ENCODE measurements at regions not wholly inside any gene's neighbourhood (a gene's known extent, or its start where the extent isn't known, plus 50 kb on each side); places are given as distances from the start of the nearest gene placed in this dataset.

DNA sequence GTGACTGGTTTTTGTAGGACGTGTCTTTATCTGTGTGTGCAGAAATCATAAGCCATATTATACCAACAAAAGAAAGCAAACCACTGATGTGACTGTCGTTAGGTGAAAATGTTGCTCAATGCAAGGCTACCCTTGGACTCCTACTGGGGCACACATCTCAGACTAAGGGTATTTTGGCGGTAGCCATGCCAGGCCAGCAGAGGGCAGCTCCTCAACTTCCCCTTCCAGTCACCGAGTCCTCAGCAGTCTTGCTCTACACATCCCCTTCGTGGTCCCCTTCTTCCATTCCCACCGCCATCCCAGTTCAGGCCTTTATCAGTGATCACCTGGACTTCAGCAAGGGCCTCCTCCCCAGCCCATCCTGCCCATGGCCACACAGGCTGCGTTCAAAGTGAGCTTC lies 113.7 kb upstream of the GGTLC1 start:
- no peak for DNase-seq

DNA sequence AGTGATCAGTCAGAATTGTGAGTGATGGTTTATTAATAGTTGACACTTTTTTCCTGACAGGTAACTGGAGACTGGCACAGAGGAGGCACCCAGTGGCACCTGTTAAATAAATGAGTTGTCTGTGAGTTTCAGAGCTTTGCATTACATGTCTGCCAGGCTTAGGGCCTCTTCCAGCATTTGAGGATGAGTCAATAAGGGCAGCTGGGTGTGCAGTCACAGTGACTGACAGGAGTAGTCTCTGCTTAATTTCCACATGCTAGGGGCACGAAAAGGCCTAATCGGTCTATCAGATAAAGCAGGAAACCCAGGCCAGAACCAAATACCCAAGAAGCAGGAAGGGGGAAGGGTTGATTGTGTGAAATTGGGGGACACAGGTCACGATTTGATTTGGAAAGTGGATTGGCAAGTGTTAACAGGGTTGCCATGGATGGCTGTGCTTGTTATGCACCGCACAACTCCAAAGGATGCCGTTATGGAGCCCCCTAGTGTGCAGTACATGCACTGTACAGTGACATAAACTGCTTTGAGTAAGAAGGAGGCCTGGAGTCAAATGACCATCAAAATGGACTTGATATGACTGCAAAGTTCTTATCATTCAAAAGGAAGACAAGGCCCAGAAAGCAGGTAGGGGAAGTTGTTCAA lies 111.9 kb upstream of the GGTLC1 start:
- DNase-seq: no peak

DNA sequence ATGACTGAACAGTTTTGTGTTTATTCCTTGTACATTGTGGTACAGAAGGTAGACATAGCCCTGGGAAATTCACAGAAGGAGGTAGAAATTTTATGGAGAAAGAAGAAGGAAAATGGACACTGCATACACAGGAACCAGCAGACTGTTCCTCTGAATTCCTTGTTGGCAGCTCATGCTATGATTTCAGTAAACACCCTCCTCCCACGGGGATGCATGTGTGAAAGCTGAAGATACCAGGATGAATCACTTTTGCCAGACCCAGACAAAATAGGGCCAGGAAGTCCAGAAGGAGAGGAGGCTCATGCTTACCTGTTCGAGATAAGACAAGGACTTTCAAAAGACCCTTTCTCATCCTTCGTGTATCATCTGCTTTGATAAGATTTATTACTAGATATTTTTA lies 110.3 kb upstream of the GGTLC1 start:
- peak; percentile 53 for DNase-seq

DNA sequence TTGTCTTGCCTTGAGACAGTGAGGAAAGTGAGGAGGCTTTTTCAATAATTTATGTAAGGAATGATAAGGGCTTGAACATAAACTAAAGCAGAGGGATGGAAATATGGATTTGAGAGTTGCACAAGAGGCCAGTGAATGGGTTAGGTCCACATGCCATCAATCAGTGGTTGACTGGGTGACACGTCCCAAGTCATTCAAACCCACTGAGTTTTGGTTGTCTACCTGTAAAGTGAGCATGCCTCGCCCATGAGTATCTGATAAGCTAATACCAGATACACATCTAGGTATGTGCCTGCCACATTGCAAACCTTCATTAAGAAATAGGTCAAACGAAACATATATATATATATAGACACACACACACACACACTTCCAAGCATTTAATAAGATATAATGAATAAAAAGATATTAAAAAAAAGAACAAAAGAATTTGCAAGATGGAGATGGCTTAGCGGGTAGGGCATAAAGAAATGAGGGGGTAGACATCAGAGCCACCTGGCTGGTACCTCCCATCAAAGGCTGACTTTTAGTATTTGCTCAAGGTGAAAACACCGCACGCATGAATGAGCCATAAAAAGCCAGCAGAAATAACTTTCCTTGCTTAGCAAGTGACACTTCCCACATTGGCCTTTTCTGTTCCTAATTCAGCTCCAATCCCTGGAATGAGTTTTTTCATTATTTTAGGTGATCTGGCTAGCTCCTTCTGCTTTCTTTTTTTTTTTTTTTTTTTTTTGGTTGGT lies 109.1 kb upstream of the GGTLC1 start:
- DNase-seq: no peak

DNA sequence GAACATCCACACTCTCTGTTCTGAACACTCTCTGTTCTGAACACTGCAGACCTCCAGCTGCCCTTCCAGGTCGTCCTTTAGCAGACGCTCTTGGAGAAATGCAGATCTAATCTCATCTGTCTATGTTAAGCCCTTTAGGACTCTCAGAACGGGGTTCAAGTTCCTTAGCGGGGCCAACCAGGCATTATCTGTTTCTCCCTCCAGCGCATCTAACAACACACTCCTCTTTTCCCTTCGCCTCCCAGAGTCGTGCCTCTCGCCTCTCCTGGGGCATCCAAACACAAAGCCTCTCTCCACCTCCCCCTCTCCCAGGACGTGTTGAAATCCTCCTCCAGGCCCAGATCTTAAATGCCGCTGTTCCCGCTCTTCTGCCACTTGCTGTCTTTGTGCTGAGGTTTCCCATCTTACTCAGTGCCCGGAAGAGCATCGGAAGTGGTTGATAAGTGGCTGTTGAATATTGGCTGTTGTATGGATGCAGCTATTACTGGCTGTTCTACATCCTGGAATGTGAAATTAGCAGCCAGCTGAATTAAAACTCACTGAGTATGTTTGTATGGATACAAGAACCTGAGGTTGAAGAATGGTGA lies 108.4 kb upstream of the GGTLC1 start:
- DNase-seq: no peak

DNA sequence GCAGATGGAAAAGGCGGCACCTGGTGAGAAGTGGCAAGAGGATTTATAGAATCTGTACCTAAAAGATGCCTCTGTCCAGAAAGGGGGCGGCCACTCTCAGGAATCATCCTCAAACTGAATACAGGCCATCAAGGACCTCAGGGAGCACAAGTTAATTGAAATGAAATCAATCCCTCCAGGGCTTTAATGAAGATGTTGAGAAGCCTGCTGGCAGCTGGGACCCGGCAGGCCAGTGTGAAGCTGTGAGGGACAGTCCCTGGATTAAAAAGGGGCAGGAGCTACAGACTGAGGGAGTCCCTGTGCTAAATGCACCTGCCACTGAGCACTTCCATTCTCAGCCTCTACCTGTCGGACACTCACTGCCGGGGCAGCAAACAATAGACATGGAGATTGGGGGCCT lies 107.7 kb upstream of the GGTLC1 start:
- DNase-seq: no peak

DNA sequence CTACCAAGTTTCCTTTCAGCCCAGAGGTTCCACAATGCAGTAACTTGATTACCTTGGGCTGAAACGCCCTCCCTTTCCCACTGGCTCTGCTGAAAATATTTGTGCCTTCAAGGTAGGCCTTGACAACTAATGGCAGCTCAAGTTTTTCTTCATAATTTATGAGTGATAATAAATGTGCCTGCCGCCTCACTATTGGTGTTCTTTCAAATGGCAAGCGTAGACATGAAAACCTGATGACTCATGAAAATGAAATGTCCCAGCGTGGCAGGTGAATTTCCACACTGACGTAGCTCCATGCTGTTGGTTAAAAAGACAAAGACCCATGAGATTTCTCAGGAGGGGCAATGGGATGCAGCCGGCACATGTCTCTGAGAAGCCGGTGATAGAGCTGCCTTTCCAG lies 107.2 kb upstream of the GGTLC1 start:
- no peak for DNase-seq

DNA sequence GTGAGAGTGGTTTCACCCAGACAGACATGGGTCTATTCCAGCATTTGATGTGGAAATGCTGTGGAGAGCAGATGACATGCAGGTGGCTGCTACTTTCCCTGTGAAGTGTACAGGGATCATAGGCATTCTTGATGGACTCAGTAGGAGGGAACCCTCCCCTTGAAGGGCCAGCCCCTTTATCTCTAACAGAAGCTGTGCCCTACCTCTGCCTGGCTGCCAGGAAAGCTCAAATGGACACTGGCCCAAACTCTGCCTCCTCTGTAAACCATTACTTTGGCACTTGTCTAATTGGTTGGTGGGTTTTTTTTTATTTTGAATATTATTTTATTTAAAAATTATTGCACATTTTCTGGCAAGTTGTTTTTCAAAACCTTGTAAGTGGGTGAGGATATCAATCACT lies 106.7 kb upstream of the GGTLC1 start:
- DNase-seq: no peak

DNA sequence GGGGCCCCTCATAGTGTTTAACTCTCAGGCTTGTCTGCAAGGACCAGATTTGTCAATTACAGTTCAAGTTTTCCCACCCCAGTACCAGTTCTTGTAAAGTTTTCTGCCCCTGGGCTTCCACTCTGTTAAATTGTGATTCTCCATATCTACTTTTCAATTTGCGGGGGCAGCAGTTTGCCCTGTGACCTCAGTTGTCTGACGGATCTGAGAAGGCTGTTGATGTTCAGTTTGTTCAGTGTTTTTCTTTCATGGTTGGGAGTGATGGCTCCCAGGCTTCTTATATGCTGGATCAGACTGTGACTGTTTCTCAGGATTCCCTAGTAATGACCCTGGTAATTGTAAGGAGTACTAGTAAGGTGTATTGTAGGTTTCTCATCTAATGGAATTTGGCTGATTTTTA lies 101.0 kb upstream of the GGTLC1 start:
- no peak for DNase-seq

DNA sequence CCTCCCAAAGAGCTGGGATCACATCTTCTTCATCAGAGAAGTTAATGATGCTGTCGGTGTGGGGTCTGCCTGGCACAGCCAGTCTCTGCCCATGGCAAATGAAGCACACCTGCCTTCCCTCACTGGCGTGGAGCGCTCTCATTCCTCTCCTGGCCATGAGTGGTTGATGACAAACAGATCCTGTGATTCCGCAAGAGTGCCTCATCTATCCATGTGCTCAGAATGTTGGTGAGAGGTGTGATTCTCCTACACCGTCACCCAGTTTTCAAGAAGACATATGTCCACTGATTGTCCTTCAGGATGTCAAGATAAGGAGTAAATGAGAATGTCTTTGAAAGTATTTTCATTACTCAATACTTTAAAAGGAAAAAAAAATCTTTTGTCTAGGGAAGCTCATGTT lies 97.5 kb upstream of the GGTLC1 start:
- no peak for DNase-seq

DNA sequence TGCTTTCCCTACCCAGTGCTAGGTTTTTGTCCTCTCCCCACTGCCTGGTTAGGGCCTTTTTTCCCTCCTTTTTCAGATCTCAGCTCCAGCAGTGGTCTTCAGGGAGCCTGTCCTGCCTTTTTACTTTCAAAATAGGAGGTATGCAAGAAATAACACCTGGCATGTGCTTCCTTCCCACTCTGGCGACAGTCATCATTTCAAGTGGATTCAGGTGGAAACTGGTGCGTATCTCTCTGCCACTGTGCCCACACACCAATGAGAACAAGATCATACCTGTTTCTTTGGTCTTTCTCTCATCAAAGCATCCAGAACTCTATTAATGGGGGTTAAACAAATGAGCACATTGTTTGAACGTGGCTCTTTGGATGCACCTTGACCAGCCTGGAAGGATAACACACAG lies 95.7 kb upstream of the GGTLC1 start:
- no peak for DNase-seq

DNA sequence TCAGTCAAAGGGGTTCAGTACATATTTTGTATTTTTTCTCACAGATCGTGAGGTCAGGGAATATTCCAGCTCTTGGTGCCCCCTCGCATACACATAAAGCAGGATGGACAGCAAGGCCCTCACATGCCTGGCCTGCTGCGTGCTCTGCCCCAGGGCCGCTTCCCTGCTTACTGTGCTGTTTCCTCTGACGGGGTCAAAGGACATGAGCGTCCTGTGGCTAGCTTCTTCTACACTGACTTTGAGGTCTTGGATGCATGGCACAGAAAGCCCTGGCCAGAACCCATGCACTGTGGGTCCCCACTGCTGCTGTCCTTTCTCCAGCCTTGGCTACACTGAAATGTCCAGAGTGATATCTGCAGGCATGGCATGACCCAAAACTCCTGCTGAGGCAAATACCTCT lies 92.5 kb upstream of the GGTLC1 start:
- no peak for DNase-seq

DNA sequence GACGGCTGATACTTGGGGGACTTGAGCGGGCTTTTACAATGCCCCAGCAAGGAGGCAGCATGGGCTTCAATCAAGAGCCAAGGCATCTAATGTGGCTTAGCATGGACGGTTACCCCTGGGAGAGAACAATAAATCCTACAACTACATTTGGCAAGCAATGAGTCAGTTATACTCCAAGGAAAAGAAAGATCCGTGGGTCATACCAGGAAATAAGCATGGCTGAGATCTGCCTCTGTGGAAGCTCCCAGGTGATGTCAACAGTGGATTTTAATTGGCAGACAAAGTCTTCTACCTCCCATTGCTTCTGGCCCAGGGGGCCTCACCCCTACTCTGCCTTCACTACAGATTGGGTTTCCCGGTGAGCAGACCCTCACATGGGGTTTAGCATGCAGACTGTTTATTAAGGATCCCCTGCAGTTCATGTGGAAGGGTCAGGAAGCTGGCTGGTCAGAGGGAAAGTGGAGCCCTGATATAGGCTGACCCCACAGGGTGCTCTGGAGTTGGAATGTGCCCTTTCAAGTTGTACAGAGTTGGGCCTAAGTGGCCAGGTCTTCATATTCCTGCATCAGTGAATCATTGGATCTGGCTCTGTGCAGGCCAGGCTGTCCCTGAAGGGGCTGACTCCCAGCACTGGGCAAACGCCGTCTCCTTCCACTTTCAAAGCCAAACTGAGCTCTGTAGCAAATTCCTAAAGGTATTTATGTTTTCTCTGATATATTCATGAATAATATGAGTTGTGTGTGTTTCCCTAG lies 91.3 kb upstream of the GGTLC1 start:
- no peak for DNase-seq

DNA sequence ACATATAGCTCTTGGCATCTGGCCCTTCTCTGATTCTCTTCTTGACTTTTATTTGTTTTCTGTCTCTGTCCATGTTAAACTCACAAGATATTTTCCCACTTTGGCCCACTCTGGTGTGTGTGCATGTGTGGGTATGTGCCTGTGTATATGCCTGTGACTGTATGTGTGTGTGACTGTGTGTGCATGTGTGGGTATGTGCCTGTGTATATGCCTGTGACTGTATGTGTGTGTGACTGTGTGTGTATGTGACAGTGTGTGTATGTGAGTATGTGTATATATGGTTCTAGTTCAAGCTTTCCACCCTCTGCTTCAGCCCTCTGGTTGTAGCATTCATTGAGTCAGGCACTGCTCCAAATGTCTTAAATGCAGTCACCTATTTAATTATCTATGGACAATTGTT lies 88.6 kb upstream of the GGTLC1 start:
- no peak for DNase-seq

DNA sequence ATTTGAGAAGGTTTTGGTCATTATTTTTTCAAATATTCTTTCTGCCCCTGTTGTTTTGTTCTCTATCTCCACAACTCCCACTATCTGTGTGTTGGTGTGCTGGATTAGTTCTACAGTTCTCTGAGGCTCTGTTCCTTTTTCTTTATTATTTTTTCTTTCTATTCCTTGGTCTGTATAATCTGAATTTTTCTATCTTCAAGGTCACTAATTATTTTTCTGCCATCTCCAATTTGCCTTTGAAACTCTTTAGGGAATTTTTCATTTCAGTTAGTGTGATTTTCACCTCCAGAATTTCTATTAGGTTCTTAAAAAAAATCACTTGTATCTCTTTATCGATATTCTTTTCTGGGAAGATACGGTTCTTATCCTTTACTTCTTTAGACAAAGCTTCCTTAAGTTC lies 82.1 kb upstream of the GGTLC1 start:
- no peak for DNase-seq

DNA sequence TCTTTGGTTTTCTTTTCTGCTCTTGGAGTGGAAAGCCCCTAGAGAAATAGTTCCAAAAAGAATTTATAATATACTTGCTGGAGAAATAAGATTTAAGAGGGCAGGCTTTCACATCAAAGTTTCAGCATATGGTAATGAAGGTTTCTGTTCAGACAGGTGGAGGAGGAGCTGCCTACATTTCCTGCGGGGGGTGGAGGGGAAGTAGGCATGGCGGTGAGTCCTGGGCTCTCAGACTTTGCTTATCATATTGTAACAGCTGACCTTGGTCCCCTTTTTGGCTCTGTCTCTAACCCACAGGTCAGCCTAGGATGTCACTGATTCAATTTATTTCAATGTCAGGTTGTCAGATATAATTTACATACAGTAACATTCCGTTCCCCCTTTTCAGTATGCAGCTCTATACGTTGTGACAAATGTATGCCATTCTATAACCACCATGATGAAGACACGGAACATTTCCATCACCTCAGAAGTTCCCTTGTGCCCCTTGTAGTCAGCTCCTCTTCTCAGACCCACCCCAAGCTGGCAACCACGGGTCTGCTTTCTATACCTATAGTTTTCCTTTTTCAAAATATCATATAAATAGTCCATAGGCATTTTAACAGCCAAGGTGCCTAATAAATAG lies 77.6 kb upstream of the GGTLC1 start:
- DNase-seq: no peak

DNA sequence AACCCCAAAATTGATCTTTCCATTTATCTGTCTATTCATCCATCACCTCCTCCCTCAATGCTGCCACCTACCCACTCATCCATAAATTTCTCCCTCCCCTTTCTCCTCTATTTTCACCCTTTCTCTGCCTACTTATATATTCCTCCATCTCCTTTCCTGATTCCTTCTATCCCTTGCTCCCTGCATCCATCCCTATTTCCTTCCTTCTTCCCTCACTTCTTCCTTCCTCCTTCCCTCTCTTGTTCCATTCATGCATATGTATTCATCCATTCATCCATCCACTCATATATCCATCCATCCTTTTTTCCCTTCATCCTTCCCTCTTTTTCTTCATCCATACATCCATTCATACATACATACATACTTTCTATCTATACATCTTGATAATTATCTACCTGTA lies 76.3 kb upstream of the GGTLC1 start:
- DNase-seq: no peak

DNA sequence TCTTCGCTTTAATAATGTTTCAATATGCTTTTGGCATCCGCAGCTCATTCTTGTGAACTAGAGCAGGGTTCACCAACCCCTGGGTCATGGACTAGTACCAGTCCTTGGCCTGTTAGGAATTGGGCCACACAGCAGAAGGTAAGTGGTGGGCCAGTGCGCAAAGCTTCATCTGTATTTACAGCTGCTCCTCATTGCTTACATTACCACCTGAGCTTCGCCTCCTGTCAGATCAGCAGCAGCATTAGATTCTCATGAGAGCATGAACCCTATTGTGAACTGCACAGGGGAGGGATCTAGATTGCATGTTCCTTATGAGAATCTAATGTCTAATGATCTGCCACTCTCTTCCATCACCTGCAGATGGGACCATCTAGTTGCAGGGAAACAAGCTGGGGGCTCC lies 75.5 kb upstream of the GGTLC1 start:
- DNase-seq: no peak

DNA sequence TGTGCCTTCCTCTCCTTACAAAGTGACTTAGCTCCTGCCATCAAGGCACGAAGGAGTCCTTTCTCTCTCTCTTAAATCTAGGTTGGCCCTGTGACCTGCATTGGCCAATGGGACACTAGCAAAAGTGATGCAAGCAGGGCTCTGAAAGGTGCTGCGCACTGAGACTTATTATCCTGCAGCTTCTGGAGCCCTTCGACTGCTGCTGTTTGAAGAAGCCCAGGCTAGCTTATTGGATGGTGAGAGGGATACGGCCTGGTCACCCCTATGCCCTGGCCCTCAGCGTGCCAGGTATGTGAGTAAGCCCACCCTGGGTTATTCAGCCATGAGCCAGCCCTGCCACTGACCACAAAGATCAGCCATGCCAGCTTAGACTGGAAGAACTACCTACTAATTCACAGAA lies 74.5 kb upstream of the GGTLC1 start:
- DNase-seq: no peak

DNA sequence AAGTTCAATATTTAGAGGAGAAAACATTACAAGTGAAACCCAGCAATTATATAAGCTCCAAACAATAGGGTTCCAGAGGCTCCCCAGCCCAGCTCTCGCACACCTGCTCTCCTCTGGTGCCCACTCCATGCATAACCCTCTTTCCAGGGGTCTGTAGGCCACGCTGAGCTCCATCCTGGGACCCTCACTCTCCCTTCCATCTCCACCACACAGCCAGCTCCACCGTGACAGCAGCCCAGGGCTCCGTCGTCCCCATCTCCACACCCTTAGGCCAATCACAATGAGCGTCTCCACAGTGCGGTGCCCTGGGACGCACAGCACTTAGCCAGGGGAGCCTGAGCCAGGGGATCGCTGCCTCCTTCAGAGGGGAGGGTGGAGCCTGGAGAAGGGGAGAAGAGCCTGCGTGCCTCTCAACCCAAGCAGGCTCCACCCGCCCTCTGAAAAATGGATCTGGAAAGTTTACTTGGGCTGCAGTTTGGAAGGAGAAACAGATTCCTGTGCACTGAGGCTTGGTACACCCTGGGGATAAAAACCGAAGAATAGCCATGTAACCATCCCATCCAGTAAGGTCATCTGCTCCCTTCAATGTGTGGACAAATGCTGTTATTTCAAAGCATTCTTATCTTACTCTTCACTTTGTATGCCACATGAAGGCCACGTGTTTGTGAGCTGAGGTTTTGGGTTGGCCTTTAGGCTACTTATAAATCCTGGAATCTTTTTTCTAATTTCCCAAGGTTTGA lies 72.4 kb upstream of the GGTLC1 start:
- no peak for DNase-seq

DNA sequence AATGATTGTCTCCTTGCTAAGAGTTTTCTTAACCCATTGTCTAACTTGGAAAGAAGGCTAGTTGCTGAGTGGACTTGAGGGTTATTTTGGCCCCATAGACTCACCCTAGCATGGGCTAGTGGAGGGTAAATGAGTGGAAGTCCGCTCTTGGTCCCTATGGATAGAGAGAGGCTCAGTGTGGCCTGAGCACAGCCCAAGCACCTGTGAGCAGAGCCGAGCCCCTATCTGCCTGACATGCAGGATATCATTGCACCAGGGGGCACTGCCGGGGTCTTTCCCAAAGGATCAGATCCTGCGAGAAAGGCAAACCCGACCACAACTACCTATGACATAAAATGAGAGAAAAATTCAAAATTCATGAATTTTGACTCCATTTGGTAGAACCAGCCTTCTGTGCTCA lies 70.6 kb upstream of the GGTLC1 start:
- no peak for DNase-seq

DNA sequence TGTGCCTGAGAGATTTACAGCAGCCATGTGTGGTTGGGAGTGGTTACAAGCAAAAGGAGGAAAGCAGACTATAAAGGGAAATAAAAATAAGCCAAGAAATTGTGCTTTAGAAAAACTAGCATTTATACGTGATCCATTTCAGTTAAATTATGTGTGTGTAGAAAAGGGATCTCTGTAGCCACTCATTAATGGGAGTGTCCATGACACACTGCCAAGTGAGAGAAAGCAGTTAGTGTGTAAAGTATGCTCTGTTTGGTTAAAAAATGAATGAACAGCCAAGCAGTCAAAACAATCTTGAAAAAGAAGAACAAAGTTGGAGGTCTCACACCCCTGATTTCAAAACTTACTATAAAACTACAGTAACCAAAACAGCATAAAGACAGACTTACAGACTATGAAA lies 67.9 kb upstream of the GGTLC1 start:
- no peak for DNase-seq
